ENCODE measurements at regions not wholly inside any gene's neighbourhood (a gene's known extent, or its start where the extent isn't known, plus 50 kb on each side); places are given as distances from the start of the nearest gene placed in this dataset.
A peak's percentile ranks its signal among the peaks of the same experiment; 100 is the strongest.

DNA sequence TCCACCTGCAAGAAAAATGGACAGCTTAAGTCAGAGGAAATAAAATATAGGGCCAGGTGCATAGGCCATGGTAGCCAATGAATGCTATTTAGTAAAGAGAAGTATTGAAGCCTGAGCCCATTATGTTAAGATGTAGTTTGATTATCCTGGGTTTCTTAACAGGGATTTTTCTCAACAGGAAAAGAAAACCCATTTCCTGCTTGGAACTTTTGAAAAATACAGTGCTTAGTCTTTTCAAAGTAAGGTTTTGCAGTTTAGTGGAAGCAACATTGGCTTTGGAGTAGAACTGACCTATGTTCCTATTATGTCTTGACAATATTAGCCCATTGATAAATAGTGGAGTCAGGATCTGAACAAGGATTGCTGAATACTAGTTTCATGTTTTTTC lies 259.5 kb upstream of the TGFBR2 start:
- TF ChIP-seq, protein P1, sequence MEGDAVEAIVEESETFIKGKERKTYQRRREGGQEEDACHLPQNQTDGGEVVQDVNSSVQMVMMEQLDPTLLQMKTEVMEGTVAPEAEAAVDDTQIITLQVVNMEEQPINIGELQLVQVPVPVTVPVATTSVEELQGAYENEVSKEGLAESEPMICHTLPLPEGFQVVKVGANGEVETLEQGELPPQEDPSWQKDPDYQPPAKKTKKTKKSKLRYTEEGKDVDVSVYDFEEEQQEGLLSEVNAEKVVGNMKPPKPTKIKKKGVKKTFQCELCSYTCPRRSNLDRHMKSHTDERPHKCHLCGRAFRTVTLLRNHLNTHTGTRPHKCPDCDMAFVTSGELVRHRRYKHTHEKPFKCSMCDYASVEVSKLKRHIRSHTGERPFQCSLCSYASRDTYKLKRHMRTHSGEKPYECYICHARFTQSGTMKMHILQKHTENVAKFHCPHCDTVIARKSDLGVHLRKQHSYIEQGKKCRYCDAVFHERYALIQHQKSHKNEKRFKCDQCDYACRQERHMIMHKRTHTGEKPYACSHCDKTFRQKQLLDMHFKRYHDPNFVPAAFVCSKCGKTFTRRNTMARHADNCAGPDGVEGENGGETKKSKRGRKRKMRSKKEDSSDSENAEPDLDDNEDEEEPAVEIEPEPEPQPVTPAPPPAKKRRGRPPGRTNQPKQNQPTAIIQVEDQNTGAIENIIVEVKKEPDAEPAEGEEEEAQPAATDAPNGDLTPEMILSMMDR (IDR thresholded peaks at IDR 0.05; ENCODE audit: insufficient read depth, low read depth, low read length) = no peak
- DNase-seq (ENCODE audit: low read depth) = no peak
- ChIA-PET POLR2A (no interaction called here), CTCF (interaction anchor here (1.2 kb wide), 2 partner anchors 8 to 233 kb away, joined by 3 to 4 read pairs; no protein-coding TSS in a partner anchor)
- Histone ChIP-seq H3K4me3 (ENCODE audit: low read depth, low read length) (no peak overlapping the region), H3K27me3 (ENCODE audit: control insufficient read depth, insufficient read depth, low read length) (no peaks in the 10 kb centered on the region), H3K36me3 (ENCODE audit: control insufficient read depth, insufficient read depth, low read length) (no peaks in the 10 kb centered on the region)

DNA sequence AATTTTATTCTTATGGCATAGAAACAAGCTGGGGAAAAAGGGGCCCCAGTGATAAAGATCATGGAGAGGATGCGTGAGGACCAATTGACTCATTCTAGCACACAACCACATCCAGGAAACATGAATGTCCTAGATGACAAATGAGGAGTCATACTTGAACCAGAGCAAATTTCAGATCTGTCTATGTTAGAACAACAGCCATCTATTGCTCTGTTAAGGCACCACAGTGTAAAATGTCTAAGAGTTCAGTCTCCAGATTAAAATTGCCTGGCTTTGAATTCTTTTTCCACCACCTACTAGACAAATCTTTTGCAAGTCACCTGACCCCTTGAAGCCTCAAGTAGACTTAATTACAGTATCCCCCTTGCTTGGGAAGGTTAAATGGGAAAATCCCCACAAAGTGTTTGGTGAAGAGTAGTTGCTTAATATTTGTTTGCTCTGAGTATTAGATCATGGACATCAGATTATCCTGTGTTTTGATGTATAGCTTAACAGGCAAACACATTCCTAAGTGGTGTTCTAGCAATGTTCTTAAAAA lies 258.7 kb upstream of the TGFBR2 start:
- Histone ChIP-seq H3K27me3 (ENCODE audit: control insufficient read depth, insufficient read depth, low read length) (no peaks in the 10 kb centered on the region), H3K36me3 (ENCODE audit: control insufficient read depth, insufficient read depth, low read length) (no peaks in the 10 kb centered on the region), H3K4me3 (ENCODE audit: low read depth, low read length) (no peak overlapping the region)
- ChIA-PET CTCF (interaction anchor here (0.7 to 1.4 kb wide), 5 partner anchors 8 to 345 kb away, joined by 3 to 5 read pairs (median 3); no protein-coding TSS in a partner anchor), POLR2A (no interaction called here)
- TF ChIP-seq, protein P1 (IDR thresholded peaks at IDR 0.05; ENCODE audit: insufficient read depth, low read depth, low read length) = no peak
- peak; percentile 62 for DNase-seq (ENCODE audit: low read depth)

DNA sequence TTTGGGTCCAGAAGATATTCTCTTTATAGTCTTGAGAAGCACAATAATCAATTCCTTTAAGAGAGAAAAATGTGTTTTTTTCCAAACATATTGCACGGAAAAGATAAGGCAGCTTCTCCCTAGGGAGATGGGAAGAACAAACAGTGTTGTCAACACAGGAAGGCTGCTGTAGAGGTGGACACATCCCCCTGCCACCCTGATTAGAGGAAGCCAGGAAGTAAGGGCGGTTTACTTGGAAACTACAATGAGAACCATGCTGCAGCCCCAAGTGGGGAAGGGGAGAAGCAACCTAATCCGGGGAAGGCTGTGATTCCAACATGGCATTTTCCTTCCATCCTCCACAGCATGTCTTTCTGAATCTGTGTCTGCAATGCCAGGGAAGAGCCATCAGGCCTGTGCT lies 256.9 kb upstream of the TGFBR2 start:
- TF ChIP-seq, protein P1 (IDR thresholded peaks at IDR 0.05; ENCODE audit: insufficient read depth, low read depth, low read length) = no peak
- POLR2A ChIA-PET = interaction anchor here (0.6 kb wide), 1 partner anchor 96 kb away, joined by 4 read pairs; no protein-coding TSS in a partner anchor
- Histone ChIP-seq H3K27me3 (ENCODE audit: control insufficient read depth, insufficient read depth, low read length) (no peaks in the 10 kb centered on the region), H3K4me3 (ENCODE audit: low read depth, low read length) (no peak overlapping the region), H3K36me3 (ENCODE audit: control insufficient read depth, insufficient read depth, low read length) (no peaks in the 10 kb centered on the region)
- CTCF ChIA-PET = interaction anchor here (1.0 kb wide), 1 partner anchor 30 kb away, joined by 4 read pairs; no protein-coding TSS in a partner anchor
- DNase-seq (ENCODE audit: low read depth) = no peak

DNA sequence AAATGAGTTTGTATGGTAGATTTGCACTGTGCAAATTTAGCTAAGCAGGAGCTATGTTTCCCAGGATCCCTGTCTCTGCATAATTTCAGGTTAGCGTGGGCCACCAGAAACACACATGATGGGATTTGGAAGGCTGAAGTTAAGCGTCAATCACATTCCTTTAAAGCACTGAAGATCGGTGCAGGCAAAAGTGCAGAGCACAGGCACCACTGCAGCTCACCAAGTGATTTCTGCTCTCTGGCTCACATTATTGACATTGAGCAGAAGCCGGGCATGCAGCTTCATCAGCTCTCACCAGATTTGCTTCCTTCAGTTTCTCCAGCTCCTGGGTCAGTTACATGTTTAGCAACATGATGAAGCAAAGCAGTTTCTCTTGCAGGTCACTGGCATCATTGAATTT lies 256.4 kb upstream of the TGFBR2 start:
- Histone ChIP-seq H3K36me3 (ENCODE audit: control insufficient read depth, insufficient read depth, low read length) (no peaks in the 10 kb centered on the region), H3K27me3 (ENCODE audit: control insufficient read depth, insufficient read depth, low read length) (no peaks in the 10 kb centered on the region), H3K4me3 (ENCODE audit: low read depth, low read length) (no peak overlapping the region)
- TF ChIP-seq, protein P1 (IDR thresholded peaks at IDR 0.05; ENCODE audit: insufficient read depth, low read depth, low read length) = no peak
- DNase-seq (ENCODE audit: low read depth) = no peak
- ChIA-PET CTCF (no interaction called here), POLR2A (interaction anchor here (0.6 kb wide), 1 partner anchor 96 kb away, joined by 4 read pairs; no protein-coding TSS in a partner anchor)

DNA sequence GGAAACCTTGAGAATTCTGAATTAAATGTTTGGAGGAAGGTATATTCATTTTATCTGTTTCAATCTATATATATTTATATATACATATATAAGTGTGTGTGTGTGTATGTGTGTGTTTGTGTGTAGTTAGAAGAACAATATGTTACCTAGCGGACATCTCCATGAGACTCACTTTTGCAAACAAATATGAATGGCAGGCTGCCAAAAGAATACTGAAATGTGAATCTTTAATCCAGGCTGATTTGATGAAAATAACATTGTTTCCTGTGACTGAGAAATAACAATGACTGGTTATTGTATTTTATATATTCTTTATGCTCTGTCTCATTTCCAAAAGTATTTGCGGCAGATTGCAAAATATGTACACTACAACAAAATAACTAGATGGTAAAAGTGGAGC lies 255.5 kb upstream of the TGFBR2 start:
- no peak overlapping the region for H3K4me3 ChIP-seq (ENCODE audit: low read depth, low read length)
- H3K36me3 ChIP-seq (ENCODE audit: control insufficient read depth, insufficient read depth, low read length) = no peaks in the 10 kb centered on the region
- DNase-seq (ENCODE audit: low read depth) = no peak
- H3K27me3 ChIP-seq (ENCODE audit: control insufficient read depth, insufficient read depth, low read length) = no peaks in the 10 kb centered on the region
- TF ChIP-seq, protein P1 (IDR thresholded peaks at IDR 0.05; ENCODE audit: insufficient read depth, low read depth, low read length) = no peak
- CTCF ChIA-PET = no interaction called here
- POLR2A ChIA-PET = no interaction called here
